NOMO-1 (cell line): ENCODE measurements at regions not wholly inside any gene's neighbourhood (a gene's known extent, or its start where the extent isn't known, plus 50 kb on each side); places are given as distances from the start of the nearest gene placed in this dataset.
"Not testable (repeated sequence)": the region's sequence is repeated elsewhere in the genome, so short reads cannot be mapped to it uniquely, and the experiment has no call there.

Experiments used
- DNase-seq, 2 experiments: peaks; one replicate each; lab custom pipeline; 2025; ENCODE audit not compliant: unreplicated experiment in 2 of 2; lab: John Stamatoyannopoulos, UW

DNA sequence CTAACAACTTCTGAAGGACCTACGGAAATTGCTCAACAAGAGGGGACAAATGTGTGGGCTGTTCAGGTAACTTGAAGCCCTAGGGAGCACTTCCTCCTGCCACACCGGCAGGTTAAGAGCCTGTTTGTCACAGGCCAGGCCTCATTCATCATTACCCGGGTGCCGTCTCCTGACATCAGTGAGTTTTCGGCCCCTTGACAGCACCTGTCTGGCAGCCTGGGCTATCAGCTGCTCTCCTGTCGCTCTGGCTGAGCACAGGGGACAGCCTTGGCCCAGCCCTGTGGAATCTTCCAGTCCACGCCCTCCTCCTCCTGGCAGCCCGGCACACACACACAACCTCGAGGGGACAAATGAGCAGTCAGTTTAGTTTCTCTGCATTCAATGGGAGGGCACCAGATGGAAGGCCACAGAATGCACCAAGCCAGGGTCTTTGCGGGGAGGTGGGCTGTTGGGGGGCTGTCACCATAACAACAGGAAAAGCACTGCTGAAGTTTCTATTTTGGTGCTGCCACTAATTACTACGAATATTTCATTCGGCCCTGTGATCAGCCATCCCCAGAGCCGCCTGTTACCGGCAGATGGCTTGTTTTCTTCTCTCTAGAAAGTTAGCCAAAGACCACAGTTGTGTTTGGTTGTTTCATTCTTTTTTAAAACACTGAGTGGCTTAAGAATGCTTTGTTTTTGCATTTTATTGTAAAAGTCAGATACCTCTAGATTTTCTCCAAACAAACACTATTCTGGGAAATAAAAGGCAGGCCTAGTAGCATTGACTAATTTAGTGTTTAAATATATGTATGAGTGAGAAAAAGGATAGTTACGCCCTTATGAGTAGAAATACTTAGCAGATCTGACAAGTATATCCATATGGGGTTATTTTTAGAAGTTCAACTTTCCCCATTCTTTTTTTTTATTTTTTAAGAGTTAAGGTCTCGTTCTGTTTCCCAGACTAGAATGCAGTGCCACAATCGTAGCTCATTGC lies 189.9 kb upstream of the NDUFV2 start:
- DNase-seq = no peak

DNA sequence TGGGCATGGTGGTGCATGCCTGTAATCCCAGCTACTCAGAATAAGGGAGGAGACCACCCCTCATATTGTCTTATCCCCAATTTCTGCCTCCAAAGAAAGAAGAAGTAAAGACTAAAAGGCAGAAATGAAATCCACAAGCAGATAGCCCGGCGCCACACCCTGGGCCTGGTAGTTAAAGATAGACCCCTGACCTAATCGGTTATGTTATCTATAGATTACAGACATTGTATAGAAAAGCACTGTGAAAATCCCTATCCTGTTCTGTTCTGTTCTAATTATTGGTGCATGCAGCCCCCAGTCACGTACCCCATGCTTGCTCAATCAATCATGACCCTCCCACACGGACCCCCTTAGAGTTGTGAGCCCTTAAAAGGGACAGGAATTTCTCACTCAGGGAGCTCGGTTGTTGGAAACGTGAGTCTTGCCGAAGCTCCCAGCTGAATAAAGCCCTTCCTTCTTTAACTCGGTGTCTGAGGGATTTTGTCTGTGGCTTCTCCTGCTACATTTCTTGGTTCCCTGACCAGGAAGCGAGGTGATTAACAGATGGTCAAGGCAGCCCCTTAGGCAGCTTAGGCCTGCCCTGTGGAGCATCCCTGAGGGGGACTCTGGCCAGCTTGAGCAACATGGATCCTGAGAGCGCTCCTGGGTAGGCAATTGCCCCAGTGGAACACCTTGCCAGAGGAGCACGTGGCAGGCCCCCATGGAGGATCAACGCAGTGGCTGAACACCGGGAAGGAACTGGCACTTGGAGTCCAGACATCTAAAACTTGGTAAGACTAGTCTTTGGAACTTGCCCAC lies 188.7 kb upstream of the NDUFV2 start:
- not testable (repeated sequence) for DNase-seq

DNA sequence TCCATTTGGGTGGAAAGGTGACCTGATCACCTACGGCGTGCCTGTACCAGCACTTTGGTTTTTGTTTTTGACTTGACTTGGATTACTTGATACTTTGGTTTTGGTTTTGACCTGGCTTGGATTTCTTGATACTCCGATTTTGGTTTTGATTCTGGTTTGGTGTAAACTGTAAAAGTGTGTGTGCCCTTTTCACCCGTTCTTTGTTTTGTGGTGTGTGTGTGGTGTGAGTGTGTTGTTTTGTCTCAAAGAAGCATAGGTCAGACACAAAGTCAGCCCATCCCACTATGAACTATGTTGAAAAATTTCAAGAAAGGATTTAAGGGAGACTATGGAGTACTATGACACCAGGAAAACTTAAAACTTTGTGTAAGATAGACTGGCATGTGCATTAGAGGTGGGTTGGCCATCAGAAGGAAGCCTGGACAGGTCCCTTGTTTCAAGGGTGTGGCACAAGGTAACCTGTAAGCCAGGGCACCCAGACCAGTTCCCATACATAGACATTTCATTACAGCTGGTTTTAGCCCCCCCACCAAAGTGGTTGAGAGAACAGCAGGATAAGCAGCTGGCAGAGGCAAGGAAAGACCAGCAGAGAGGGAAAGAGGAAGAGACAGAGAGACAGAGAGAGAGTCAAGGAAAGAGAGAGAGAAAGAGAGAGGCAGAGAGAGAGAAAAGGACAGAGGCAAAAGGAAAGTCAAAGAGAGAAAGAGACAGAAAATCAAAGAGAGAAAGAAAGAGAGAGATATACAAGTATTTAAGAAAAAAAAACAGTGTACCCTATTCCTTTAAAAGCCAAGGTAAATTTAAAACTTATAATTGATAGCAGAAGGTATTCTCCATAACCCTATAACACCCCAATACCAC lies 187.9 kb upstream of the NDUFV2 start:
- not testable (repeated sequence) for DNase-seq

DNA sequence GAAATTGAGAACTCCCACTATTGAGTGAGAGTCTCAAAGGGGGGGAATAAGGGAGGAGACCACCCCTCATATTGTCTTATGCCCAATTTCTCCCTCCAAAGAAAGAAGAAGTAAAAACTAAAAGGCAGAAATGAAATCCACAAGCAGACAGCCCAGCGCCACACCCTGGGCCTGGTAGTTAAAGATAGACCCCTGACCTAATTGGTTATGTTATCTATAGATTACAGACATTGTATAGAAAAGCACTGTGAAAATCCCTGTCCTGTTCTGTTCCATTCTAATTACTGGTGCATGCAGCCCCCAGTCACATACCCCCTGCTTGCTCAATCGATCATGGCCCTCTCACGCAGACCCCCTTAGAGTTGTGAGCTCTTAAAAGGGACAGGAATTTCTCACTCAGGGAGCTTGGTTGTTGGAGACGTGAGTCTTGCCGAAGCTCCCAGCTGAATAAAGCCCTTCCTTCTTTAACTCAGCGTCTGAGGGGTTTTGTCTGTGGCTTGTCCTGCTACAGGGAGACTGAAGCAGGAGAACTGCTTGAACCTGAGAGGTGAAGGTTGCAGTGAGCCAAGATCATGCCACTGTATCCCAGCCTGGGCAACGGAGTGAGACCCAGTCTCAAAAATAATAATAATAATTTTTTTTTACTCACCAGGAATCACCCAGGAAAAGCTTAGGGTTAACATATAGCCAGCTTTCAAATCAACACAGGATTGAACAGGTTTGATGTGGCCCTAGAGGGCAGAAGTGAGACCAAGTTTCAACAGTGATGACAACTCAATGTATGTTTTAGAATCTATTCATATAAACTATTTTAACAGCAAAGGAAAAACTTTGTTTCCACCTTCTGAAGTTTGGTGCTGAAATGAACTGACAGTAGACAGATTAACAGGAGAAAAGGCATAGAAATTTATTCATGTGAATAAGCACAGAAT lies 181.4 kb upstream of the NDUFV2 start:
- not testable (repeated sequence) for DNase-seq

DNA sequence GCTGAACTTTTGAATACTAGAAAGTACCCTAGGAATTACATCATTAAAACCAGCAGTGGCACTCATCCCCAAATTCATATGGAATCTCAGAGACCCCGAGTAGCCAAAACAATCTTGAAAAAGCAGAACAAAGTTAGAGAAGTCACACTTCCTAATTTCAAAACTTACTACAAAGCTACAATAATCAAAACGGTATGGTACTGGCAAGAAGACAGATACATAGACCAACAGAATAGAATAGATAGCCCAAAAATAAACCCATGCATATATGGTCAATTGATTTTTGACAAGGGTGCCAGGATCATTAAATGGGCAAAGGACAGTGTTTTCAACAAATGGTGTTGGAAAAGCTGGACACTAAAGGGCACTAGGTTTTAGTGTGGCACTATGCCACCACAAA lies 176.0 kb upstream of the NDUFV2 start:
- no peak for DNase-seq

DNA sequence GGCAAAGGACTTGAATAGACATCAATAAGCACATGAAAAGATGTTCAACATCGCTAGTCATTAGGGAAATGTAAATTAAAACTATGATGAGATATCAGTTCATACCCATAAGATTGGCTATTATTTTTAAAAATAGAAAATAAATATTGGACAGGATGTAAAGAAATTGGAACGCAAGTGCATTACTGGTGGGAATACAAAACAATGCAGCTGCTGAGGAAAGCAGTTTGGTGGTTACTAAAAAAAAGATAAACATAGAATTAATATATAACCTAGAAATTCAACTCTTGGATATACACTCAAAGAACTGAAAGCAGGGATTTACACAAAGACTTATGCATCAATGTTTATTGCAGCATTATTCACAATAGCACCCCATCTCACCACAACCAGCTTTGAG lies 174.5 kb upstream of the NDUFV2 start:
- DNase-seq = no peak

DNA sequence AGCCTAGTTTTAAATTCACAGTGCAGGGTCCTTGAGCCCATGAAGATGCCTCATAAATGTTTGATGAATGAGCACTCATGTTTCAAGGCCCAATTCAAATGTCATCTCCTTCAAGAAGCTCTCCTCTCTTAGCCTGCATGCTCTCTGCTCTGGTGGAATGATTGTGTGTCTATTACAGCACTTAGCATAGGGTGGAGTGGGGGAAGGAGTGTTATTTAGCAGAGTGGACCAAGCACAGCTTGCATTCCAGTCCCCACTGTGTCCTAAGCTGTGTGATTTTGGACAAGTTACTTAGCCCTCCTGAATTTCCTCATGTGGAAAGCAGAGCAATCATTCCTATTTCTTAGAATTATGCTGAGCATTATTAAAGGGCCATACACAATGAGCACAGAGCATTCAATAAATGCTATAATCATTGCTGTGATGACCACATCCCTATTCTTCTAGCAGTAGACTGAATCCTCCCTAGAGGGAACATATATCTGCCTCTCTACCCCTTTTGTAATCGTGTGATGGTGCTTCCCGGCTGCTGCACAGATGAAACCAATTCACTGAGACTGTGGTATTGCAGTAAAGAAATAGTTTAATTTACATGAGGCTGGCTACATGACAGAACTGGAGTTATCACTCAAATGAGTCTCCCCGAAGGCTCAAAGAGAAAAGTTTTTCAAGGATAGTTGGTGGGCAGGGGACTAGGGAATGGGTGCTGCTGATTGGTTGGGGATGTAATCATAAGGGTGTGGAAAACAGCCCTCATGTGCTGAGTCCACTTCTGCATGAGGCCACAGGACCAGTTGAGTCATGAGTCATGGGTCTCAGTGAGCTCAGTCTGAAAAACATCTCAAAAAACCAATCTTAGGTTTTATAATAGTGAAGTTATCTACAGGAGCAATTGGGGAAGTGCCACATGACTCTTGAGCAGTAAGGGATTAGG lies 173.4 kb upstream of the NDUFV2 start:
- DNase-seq = no peak

DNA sequence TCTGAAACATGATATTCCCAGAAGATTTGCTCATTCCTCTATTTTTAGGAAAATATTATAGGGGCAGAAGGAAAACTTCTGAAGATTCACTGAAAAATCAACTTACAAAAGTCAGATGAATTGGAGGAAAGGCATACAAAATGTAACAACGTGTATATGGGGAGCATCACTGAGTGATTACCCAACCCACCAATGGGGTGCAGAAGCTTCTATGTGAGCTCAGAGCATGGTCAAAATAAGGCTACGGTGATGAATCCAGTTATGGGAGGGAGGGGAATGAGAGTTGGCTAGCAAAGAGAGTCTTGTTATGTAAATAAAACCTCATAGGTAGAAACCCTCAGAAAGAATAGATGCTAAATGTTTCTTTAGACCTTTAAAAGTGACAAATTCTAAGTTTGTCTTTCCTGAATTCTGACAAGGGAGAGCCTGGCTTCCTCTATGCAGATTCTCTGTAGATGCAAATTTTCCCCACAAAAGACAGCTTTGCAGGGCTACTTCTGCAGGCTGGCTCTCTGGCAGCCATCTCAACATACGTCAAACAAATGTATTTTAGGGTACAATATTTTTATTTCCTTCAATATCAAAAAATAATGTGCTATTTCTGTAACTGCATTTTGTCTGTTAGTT lies 171.4 kb upstream of the NDUFV2 start:
- DNase-seq = no peak

DNA sequence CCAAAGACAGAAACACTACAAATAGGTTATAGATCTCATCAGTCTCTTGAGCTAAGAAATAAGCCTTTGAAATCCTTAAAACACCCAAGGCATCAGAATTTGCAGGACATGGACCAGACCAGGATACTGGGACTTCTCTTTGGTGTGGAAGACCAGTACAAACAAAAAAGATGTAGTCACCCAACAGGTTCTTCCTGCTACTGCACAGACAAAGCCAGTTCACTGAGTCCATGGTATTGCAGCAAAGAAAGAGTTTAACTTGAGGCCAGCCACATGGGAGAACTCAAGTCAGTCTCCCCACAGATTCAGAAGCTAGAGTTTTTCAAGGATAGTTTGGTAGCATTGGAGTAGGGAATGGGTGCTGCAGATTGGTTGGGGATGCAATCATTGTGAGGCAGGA lies 169.6 kb upstream of the NDUFV2 start:
- DNase-seq = no peak

DNA sequence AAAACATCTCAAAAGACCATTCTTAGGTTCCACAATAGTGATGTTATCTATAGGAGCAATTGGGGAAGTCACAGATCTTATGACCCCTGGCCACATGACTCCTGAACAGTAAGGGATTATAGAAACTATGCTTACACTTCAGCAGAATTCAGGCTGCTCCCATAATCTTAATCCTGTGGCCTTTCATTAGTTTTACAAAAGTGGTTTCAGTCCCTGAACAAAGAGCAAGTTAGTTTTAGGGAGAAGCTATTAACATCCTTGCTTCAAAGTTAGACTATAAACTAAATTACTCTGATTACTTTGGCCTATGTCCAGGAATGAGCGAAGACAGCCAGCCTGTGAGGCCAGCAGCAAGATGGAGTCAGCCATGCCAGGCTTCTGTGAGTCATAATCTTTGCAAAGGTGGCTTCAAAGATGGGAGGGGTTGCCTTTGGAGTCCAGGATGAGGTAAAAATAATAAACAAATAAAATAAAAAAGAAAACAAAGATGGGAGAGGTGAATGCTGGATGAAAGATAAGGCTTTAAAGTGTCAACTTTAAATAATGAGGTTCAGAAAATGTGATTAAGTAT lies 168.7 kb upstream of the NDUFV2 start:
- DNase-seq = no peak

DNA sequence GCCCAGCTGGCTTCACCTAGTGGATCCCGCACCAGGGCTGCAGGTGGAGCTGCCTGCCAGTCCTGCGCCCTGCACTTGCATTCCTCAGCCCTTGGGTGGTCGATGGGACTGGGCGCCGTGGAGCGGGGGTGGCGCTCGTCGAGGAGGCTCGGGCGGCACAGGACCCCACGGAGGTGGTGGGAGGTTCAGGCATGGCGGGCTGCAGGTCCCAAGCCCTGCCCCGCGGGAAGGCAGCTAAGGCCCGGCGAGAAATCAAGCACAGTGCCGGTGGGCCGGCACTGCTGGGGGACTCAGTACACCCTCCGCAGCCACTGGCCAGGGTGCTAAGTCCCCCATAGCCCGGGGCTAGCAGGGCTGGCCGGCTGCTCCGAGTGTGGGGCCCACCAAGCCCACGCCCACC lies 167.2 kb upstream of the NDUFV2 start:
- DNase-seq = not testable (repeated sequence)

DNA sequence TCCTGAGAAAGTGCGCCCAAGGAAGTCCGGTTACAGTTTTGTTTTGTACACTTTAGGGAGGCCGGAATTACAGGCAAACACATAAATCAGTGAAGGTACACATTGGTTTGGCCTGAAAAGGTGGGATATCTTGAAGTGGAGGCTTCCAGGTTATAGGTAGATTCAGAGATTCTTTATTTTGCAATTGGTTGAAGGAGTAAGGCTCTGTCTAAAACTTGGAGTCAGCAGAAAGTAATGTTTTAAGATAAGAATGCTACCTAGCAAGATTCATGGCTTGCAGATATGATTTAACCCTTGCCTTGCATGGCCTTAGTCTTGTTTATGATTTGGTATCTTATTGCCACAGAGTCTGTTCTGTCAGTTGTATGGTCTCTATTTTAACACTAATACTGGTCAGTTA lies 165.9 kb upstream of the NDUFV2 start:
- no peak for DNase-seq

DNA sequence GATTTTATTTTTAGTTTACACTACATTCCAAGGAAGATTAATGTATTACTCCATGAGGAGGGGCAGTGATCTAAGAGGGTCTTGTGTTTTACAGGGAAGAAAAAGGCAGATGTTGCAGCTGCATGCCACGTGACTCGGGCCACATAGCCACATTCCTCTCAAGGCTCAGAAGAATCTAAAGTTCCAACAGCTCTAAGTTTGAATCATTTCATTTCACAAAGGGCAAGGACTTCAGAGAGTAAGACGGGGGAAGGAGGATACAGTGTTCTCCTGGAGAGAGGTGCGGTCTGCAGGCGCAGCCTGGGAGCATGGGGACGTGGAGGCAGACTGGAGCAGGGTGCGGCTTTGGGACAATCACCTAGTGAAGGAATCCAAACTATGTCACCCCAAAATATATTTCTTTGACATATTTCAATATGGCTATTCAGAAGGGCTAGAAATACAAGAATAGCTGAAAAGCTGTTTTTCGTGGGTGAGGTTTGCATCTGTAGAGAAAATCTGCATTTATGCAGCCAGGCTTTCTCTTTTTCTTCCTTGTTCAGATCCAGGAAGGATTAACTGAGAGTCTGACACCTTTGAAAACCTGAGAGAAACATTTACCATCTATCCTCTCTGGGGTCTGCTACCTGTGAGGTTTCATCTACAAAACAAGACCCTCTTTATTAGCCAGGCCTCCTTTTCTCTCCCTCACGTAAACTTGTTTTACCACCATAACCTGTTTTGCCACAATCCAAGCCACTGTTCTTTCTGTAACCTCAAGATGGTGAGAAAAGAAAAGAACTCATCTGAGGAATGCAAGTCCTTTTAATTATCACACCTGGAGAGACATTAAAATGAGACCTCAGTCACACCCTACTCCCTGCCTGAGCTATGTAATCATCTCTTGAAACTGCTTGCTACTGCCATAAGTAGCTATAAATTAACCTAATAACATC lies 165.1 kb upstream of the NDUFV2 start:
- no peak for DNase-seq

DNA sequence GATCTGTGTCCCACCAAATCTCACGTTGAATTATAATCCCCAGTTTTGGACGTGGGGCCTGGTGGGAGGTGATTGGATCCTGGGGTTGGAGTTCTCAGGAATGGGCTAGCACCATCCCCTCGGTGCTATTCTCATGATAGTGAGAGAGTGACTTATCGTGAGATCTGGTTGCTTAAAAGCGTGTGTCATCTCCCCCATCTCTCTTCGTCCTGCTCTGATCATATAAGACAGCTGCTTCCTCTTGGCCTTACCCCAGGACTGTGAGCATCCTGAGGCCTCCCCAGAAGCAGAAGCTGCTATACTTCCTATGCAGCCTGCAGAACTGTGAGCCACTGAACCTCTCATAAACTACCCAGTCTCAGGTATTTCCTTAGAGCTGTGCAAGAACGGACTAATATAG lies 163.7 kb upstream of the NDUFV2 start:
- no peak for DNase-seq

DNA sequence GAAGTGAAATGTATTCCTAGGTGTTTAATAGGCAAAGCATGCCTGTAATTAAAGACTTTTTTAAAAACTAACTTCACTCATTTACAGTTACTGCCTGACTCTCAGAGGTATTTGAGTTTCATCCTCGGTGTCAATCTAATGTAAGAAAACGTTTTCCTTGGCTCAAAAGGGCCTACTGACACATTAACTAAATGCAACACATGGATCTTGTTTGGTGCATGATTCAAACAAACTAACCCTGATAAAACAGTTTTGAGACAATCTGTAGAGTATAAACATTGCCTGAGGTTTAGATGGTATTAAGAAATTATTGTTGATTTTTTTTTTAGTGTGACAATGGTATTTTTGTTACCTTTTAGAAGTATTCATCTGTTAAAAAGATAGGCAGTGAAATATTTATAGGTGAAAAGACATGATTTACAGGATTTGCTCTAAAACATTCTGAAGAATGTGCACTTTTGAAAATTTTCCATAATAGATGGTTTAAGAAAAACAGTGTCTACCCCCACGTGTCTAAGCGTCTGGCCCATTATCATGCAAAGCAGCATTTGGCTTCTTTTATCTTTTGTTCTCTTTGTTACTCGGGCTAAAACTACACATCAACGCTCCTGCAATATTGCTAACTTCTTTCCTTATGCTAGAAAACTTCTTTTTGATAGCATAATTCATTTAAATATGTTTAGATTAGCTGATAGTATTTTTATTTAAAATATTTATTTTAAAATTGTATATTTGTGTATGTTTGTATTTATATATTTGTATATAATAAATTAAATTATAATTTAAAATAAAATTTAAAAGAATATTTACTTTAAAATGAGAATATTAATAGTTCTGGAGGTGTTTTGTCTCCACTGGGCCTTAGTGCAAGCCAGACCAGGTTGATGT lies 160.2 kb upstream of the NDUFV2 start:
- DNase-seq = no peak
